Colonic mucosa (tissue), 4 donors: ENCODE measurements at regions not wholly inside any gene's neighbourhood (a gene's known extent, or its start where the extent isn't known, plus 50 kb on each side); places are given as distances from the start of the nearest gene placed in this dataset.
"Not testable (repeated sequence)": the region's sequence is repeated elsewhere in the genome, so short reads cannot be mapped to it uniquely, and the experiment has no call there.

Experiments used
- DNase-seq: peaks from one replicate; pipeline ENCODE4 v3.0.0-alpha.2; 2020
- H3K27ac ChIP-seq: fragments of 200-600 bp; one replicate; pipeline ENCODE4 v1.8.0; 2021
- H3K27me3 ChIP-seq: fragments of 200-600 bp; one replicate; pipeline ENCODE4 v1.8.0; 2021
- H3K36me3 ChIP-seq: fragments of 200-600 bp; one replicate; pipeline ENCODE4 v1.8.0; 2021
- H3K4me1 ChIP-seq: fragments of 200-600 bp; one replicate; pipeline ENCODE4 v1.8.0; 2021; ENCODE audit warnings: mild to moderate bottlenecking
- H3K4me3 ChIP-seq: fragments of 200-600 bp; one replicate; pipeline ENCODE4 v1.8.0; 2021
- H3K9ac ChIP-seq, 2 donors: one replicate each; pipeline ENCODE4 v1.7.0; 2013; ENCODE audit warnings: control low read depth in 2 of 2, low read depth in 2 of 2, low read length in 2 of 2
- H3K9me3 ChIP-seq: fragments of 200-600 bp; one replicate; pipeline ENCODE4 v1.8.0; 2021
- intact Hi-C: fragments of 100-400 bp; cut with DNase I; formaldehyde crosslinking; loops from one replicate; pipeline ENCODE4 v1.14.1; 2022
- TF ChIP-seq, protein P1 (sequence below): fragments of 200-600 bp; IDR thresholded peaks from one replicate; pipeline ENCODE4 v1.8.0; 2022; ENCODE audit warnings: antibody characterized with exemption, mild to moderate bottlenecking
- donor health status: healthy.
- donor health status: DM: no; HTN: no; CAD: no.
- donor health status: DM: no; HTN: no; CAD: no.

DNA sequence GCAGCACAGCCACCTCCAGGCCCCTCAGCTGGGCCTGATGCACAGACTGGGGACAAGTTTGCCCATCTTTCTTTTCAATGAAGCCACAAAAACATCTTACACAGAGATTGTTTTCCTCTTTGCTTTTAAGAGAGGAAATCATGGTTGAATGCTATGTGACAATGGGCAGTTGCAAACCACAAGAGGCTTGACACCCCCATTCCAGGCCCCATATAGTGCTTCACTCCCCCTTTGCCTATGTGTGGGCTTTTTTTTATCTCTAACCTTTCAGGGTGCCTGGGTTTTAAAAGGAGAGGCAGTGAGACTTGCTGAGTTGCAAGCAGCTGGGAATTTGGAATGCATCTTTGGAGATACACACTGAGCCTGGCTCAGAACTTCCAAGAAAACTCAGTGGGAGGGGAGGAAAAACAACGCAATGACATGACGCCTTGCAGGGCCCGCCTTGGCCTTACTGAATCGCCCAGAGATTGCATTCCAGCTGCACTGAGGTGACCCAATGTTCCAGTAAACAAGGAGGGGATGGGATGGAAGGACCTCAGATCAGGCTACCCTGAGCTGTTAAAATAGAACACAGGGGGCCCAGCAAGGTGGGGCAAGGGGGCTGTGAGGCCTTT lies 145.2 kb upstream of the ZNF648 start:
- H3K9me3 ChIP-seq = no peaks in the 10 kb centered on the region
- no peaks in the 10 kb centered on the region for H3K4me1 ChIP-seq
- TF ChIP-seq, protein P1, sequence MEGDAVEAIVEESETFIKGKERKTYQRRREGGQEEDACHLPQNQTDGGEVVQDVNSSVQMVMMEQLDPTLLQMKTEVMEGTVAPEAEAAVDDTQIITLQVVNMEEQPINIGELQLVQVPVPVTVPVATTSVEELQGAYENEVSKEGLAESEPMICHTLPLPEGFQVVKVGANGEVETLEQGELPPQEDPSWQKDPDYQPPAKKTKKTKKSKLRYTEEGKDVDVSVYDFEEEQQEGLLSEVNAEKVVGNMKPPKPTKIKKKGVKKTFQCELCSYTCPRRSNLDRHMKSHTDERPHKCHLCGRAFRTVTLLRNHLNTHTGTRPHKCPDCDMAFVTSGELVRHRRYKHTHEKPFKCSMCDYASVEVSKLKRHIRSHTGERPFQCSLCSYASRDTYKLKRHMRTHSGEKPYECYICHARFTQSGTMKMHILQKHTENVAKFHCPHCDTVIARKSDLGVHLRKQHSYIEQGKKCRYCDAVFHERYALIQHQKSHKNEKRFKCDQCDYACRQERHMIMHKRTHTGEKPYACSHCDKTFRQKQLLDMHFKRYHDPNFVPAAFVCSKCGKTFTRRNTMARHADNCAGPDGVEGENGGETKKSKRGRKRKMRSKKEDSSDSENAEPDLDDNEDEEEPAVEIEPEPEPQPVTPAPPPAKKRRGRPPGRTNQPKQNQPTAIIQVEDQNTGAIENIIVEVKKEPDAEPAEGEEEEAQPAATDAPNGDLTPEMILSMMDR = no peak
- intact Hi-C loops = no loop called here
- DNase-seq = peak; percentile 46
- no peak overlapping the region for H3K4me3 ChIP-seq
- H3K36me3 ChIP-seq = no peaks in the 10 kb centered on the region
- H3K27me3 ChIP-seq = no peaks in the 10 kb centered on the region
- H3K27ac ChIP-seq = no peak overlapping the region
- no peak overlapping the region for H3K9ac ChIP-seq

DNA sequence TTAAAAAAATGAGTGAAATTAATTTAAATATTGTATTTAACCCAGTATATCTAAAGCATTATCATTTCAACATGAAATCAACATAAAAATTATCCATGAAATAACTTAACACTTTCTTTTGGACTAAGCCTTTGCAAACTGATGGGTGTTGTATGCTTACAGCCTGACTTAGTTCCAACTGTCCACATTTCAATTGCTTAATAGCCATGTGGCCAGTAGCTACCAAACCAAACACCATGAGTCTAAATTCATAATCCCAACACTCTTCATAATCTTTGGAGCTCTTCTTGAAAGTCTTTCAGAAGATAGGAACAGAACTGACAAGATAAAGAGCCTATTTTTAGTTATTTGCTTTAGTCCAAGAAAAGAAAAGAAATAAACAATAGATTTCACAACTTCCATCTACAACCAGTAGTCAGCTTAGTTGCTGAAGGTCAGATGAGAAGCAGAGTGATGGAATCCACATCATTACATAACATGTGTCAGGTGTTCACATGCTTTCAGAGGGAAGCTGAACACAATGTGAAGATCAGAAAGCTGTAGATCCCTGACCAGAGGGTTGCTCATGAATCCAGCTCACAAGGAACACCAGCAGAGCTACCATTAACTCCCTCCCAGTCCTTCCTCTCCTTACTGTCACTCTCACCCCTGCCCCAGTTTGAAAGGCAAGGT lies 144.0 kb upstream of the ZNF648 start:
- intact Hi-C loops = no loop called here

GRCh38 chr1:182203191-182203875 lies 141.8 kb upstream of the ZNF648 start:
- no peaks in the 10 kb centered on the region for H3K36me3 ChIP-seq
- H3K27me3 ChIP-seq = no peaks in the 10 kb centered on the region
- no peaks in the 10 kb centered on the region for H3K4me1 ChIP-seq
- H3K9ac ChIP-seq = no peak overlapping the region
- no peaks in the 10 kb centered on the region for H3K9me3 ChIP-seq
- intact Hi-C loops = no loop called here
- TF ChIP-seq, protein P1 = no peak
- no peak overlapping the region for H3K4me3 ChIP-seq
- H3K27ac ChIP-seq = no peak overlapping the region
- DNase-seq = no peak

More for the DNA sequence above, 144.0 kb upstream of the ZNF648 start:
- DNase-seq = no peak
- H3K36me3 ChIP-seq = no peaks in the 10 kb centered on the region
- no peaks in the 10 kb centered on the region for H3K4me1 ChIP-seq
- no peaks in the 10 kb centered on the region for H3K9me3 ChIP-seq
- H3K27ac ChIP-seq = no peak overlapping the region
- H3K9ac ChIP-seq = no peak overlapping the region
- TF ChIP-seq, protein P1 = no peak
- H3K4me3 ChIP-seq = no peak overlapping the region
- H3K27me3 ChIP-seq = no peaks in the 10 kb centered on the region

GRCh38 chr1:182201490-182201889 lies 140.0 kb upstream of the ZNF648 start:
- H3K4me3 ChIP-seq, H3K9ac ChIP-seq, H3K36me3 ChIP-seq, intact Hi-C loops, DNase-seq, H3K27me3 ChIP-seq, H3K9me3 ChIP-seq, H3K4me1 ChIP-seq, H3K27ac ChIP-seq: not testable (repeated sequence)

DNA sequence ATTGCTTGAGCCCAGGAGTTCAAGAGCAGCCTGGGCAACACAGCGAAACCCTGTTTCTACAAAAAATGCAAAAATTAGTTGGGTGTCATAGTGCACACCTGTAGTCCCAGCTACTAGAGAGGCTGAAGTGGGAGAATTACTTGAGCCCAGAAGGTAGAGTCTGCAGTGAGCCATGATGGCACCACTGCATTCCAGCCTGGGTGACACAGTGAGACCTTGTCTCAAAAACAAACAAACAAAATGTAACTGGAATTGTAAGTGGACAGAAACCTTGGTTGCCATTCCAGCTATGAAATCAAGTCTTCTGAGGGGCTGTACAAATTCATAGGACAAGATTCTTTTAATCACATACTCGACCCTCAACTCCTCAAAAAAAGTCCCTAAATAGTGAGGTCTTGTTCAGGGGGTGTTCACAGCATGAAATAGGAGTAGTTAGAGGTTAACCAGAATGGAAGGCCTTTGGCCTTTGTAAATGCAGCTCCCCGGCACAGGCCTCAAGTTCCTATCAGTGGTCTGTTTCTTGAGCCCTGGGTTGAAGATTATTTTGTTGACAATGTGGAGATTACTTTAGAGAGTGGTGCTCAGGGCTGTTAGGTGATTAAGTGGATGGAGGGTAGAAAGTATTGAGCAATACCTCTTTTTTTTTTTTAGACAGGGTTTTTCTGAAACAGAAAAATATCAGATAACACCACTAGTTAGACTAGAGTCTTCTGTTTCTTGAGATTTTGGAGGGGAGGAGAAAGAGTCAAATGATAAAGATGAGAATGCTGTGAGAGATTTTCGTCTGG lies 138.7 kb upstream of the ZNF648 start:
- H3K36me3 ChIP-seq = no peaks in the 10 kb centered on the region
- TF ChIP-seq, protein P1 = no peak
- DNase-seq = no peak
- H3K9ac ChIP-seq = no peak overlapping the region
- H3K27ac ChIP-seq = no peak overlapping the region
- H3K4me3 ChIP-seq = no peak overlapping the region
- no peaks in the 10 kb centered on the region for H3K4me1 ChIP-seq
- intact Hi-C loops = no loop called here
- H3K27me3 ChIP-seq = no peaks in the 10 kb centered on the region
- no peaks in the 10 kb centered on the region for H3K9me3 ChIP-seq
